SK-N-SH treated with all-trans-retinoic acid at 6 μM for 48 hours (cell line): ENCODE measurements at regions not wholly inside any gene's neighbourhood (a gene's known extent, or its start where the extent isn't known, plus 50 kb on each side); places are given as distances from the start of the nearest gene placed in this dataset.

ENCODE experiments used
- ATAC-seq: fragments of 200-7000 bp; cut with Tn5 transposase; 3 replicates; pipeline ENCODE4 v1.9.1; 2020; ENCODE audit warnings: mild to moderate bottlenecking, moderate library complexity
- ARNTL ChIP-seq: fragments of 450-650 bp; formaldehyde crosslinking; IDR thresholded peaks from 2 replicates; pipeline ENCODE4 v1.5.0; 2020; ENCODE audit warnings: low read depth, mild to moderate bottlenecking, moderate library complexity, borderline replicate concordance
- BACH2 ChIP-seq: fragments of 250-450 bp; sonication (Bioruptor Pico); IDR thresholded peaks from 2 replicates; pipeline ENCODE4 v1.9.0; 2021; ENCODE audit warnings: mild to moderate bottlenecking, borderline replicate concordance
- CSDC2 ChIP-seq: fragments of 250-450 bp; sonication (Bioruptor Pico); IDR thresholded peaks from 2 replicates; pipeline ENCODE4 v1.5.0; 2020; ENCODE audit warnings: mild to moderate bottlenecking, moderate library complexity
- CSRNP3 ChIP-seq: fragments of 250-450 bp; sonication (Bioruptor Pico); IDR thresholded peaks from 2 replicates; pipeline ENCODE4 v1.5.1; 2021; ENCODE audit warnings: mild to moderate bottlenecking, moderate library complexity
- ESRRG ChIP-seq: fragments of 250-450 bp; sonication (Bioruptor Pico); IDR thresholded peaks from 2 replicates; pipeline ENCODE4 v1.6.1; 2021; ENCODE audit warnings: mild to moderate bottlenecking
- GLIS3 ChIP-seq: fragments of 250-450 bp; sonication (Bioruptor Pico); IDR thresholded peaks from 2 replicates; pipeline ENCODE4 v1.5.0; 2020; ENCODE audit warnings: mild to moderate bottlenecking, moderate library complexity
- PPARA ChIP-seq: fragments of 250-450 bp; sonication (Bioruptor Pico); IDR thresholded peaks from 2 replicates; pipeline ENCODE4 v1.5.0; 2020; ENCODE audit warnings: mild to moderate bottlenecking, borderline replicate concordance
- RARB ChIP-seq: fragments of 250-450 bp; sonication (Bioruptor Pico); IDR thresholded peaks from 2 replicates; pipeline ENCODE4 v1.8.0; 2021; ENCODE audit warnings: mild to moderate bottlenecking, moderate library complexity
- SNAI2 ChIP-seq: fragments of 250-450 bp; sonication (Bioruptor Pico); IDR thresholded peaks from 2 replicates; pipeline ENCODE4 v1.5.0; 2020; ENCODE audit warnings: mild to moderate bottlenecking, moderate library complexity
- TCF4 ChIP-seq: fragments of 250-450 bp; sonication (Bioruptor Pico); IDR thresholded peaks from 2 replicates; pipeline ENCODE4 v1.8.0; 2021; ENCODE audit warnings: mild to moderate bottlenecking, moderate library complexity, borderline replicate concordance
- TOX ChIP-seq: fragments of 250-450 bp; sonication (Bioruptor Pico); IDR thresholded peaks from 2 replicates; pipeline ENCODE4 v1.8.0; 2021; ENCODE audit warnings: mild to moderate bottlenecking, moderate library complexity, borderline replicate concordance
- ZFP3 ChIP-seq: fragments of 250-450 bp; sonication (Bioruptor Pico); IDR thresholded peaks from 2 replicates; pipeline ENCODE4 v1.5.0; 2020; ENCODE audit warnings: mild to moderate bottlenecking, moderate library complexity
- ZFP30 ChIP-seq: fragments of 450-650 bp; formaldehyde crosslinking; IDR thresholded peaks from 2 replicates; pipeline ENCODE4 v1.5.0; 2022; ENCODE audit warnings: mild to moderate bottlenecking, moderate library complexity
- ZNF565 ChIP-seq: fragments of 450-650 bp; formaldehyde crosslinking; conservative IDR thresholded peaks from 2 replicates; pipeline ENCODE4 v1.5.0; 2020; ENCODE audit warnings: low read depth, mild to moderate bottlenecking, moderate library complexity
- ZNF70 ChIP-seq: fragments of 450-650 bp; formaldehyde crosslinking; IDR thresholded peaks from 2 replicates; pipeline ENCODE4 v1.5.0; 2020; ENCODE audit warnings: mild to moderate bottlenecking, moderate library complexity
- ZNF8 ChIP-seq: fragments of 450-650 bp; formaldehyde crosslinking; IDR thresholded peaks from 2 replicates; pipeline ENCODE4 v1.5.0; 2020; ENCODE audit warnings: mild to moderate bottlenecking, moderate library complexity
- TF ChIP-seq, protein P1 (sequence below): fragments of 250-450 bp; sonication (Bioruptor Pico); IDR thresholded peaks from 2 replicates; pipeline ENCODE4 v1.5.0; 2020; ENCODE audit warnings: mild to moderate bottlenecking, moderate library complexity
- TF ChIP-seq, protein P2 (sequence below): fragments of 250-450 bp; sonication (Bioruptor Pico); IDR thresholded peaks from 2 replicates; pipeline ENCODE4 v1.8.0; 2021; ENCODE audit warnings: low read depth, mild to moderate bottlenecking, moderate library complexity, borderline replicate concordance
- TF ChIP-seq, protein P3 (sequence below): fragments of 250-450 bp; sonication (Bioruptor Pico); IDR thresholded peaks from 2 replicates; pipeline ENCODE4 v1.5.1; 2020; ENCODE audit warnings: low read depth, mild to moderate bottlenecking, moderate library complexity

- ATAC-seq = no peak
- TF ChIP-seq ESRRG (no peak), BACH2 (CRISPR knock-in tag) (no peak), RARB (CRISPR knock-in tag) (no peak), GLIS3 (CRISPR knock-in tag) (no peak), ZNF8 (no peak), ZNF70 (no peak), ZFP3 (CRISPR knock-in tag) (no peak), SNAI2 (CRISPR knock-in tag) (no peak), TOX (no peak), ARNTL (CRISPR knock-in tag) (no peak), CSDC2 (CRISPR knock-in tag) (no peak), CSRNP3 (CRISPR knock-in tag) (no peak), ZFP30 (CRISPR knock-in tag) (no peak)
- TF ChIP-seq, protein P1, sequence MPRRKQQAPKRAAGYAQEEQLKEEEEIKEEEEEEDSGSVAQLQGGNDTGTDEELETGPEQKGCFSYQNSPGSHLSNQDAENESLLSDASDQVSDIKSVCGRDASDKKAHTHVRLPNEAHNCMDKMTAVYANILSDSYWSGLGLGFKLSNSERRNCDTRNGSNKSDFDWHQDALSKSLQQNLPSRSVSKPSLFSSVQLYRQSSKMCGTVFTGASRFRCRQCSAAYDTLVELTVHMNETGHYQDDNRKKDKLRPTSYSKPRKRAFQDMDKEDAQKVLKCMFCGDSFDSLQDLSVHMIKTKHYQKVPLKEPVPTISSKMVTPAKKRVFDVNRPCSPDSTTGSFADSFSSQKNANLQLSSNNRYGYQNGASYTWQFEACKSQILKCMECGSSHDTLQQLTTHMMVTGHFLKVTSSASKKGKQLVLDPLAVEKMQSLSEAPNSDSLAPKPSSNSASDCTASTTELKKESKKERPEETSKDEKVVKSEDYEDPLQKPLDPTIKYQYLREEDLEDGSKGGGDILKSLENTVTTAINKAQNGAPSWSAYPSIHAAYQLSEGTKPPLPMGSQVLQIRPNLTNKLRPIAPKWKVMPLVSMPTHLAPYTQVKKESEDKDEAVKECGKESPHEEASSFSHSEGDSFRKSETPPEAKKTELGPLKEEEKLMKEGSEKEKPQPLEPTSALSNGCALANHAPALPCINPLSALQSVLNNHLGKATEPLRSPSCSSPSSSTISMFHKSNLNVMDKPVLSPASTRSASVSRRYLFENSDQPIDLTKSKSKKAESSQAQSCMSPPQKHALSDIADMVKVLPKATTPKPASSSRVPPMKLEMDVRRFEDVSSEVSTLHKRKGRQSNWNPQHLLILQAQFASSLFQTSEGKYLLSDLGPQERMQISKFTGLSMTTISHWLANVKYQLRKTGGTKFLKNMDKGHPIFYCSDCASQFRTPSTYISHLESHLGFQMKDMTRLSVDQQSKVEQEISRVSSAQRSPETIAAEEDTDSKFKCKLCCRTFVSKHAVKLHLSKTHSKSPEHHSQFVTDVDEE (CRISPR knock-in tag) = no peak
- TF ChIP-seq, protein P2, sequence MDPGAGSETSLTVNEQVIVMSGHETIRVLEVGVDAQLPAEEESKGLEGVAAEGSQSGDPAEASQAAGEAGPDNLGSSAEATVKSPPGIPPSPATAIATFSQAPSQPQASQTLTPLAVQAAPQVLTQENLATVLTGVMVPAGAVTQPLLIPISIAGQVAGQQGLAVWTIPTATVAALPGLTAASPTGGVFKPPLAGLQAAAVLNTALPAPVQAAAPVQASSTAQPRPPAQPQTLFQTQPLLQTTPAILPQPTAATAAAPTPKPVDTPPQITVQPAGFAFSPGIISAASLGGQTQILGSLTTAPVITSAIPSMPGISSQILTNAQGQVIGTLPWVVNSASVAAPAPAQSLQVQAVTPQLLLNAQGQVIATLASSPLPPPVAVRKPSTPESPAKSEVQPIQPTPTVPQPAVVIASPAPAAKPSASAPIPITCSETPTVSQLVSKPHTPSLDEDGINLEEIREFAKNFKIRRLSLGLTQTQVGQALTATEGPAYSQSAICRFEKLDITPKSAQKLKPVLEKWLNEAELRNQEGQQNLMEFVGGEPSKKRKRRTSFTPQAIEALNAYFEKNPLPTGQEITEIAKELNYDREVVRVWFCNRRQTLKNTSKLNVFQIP (CRISPR knock-in tag) = no peak
- TF ChIP-seq, protein P3, sequence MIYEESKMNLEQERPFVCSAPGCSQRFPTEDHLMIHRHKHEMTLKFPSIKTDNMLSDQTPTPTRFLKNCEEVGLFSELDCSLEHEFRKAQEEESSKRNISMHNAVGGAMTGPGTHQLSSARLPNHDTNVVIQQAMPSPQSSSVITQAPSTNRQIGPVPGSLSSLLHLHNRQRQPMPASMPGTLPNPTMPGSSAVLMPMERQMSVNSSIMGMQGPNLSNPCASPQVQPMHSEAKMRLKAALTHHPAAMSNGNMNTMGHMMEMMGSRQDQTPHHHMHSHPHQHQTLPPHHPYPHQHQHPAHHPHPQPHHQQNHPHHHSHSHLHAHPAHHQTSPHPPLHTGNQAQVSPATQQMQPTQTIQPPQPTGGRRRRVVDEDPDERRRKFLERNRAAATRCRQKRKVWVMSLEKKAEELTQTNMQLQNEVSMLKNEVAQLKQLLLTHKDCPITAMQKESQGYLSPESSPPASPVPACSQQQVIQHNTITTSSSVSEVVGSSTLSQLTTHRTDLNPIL = no peak
- TF ChIP-seq, all 23 proteins: peak for 0
These were observed 653.0 kb upstream of the MGMT start for GRCh38 chr10:128814024-128814423.

GRCh38 chr10:128814782-128815181, 652.3 kb upstream of the MGMT start:
- ATAC-seq = no peak
- TF ChIP-seq CSRNP3 (CRISPR knock-in tag) = no peak
- TF ChIP-seq, protein P3 = no peak
- no peak for TF ChIP-seq ZNF565 (CRISPR knock-in tag)
- TF ChIP-seq PPARA (CRISPR knock-in tag) = no peak
- no peak for TF ChIP-seq ZFP30 (CRISPR knock-in tag)
- no peak for TF ChIP-seq ESRRG
- TF ChIP-seq ZNF70 = no peak
- no peak for TF ChIP-seq ZNF8
- no peak for TF ChIP-seq TOX
- TF ChIP-seq, protein P1 (CRISPR knock-in tag) = no peak
- TF ChIP-seq ARNTL (CRISPR knock-in tag) = no peak
- TF ChIP-seq, protein P2 (CRISPR knock-in tag) = no peak
- no peak for TF ChIP-seq TCF4 (CRISPR knock-in tag)
